ENCODE measurements at regions not wholly inside any gene's neighbourhood (a gene's known extent, or its start where the extent isn't known, plus 50 kb on each side); places are given as distances from the start of the nearest gene placed in this dataset.

- no peaks in the 10 kb centered on the region for H4K20me1 ChIP-seq (ENCODE audit: control insufficient read depth, insufficient read depth)
- no peak overlapping the region for H3K4me2 ChIP-seq (ENCODE audit: control insufficient read depth, insufficient read depth)
- H3K36me3 ChIP-seq (ENCODE audit: control insufficient read depth in 2 of 2, insufficient read depth in 2 of 2, low read length in 1 of 2), result no peaks in the 10 kb centered on the region
- 50% methylated on average over 1 of the region's 1 CpG for WGBS (ENCODE audit: insufficient coverage, insufficient replicate concordance, low lambda C conversion rate, missing lambda C conversion rate)
- no peak overlapping the region for H3K4me3 ChIP-seq
- no peaks in the 10 kb centered on the region for H3K9me3 ChIP-seq (replicated peaks; ENCODE audit: control insufficient read depth, insufficient read depth, low read length)
- no peaks in the 10 kb centered on the region for H3K79me2 ChIP-seq (ENCODE audit: control insufficient read depth, insufficient read depth, low read length)
- in situ Hi-C loops (cut with MboI) (no loop called here), intact Hi-C loops (cut with micrococcal nuclease; ENCODE audit: unreplicated experiment) (no loop called here)
- no peak overlapping the region for H2AFZ ChIP-seq (ENCODE audit: control insufficient read depth, low read depth, low read length)
- H3K27me3 ChIP-seq (replicated peaks in 1 of 2; ENCODE audit: control insufficient read depth in 2 of 2, insufficient read depth in 2 of 2, low read length in 1 of 2), result no peaks in the 10 kb centered on the region
- no peak overlapping the region for H3K27ac ChIP-seq (ENCODE audit: control insufficient read depth, insufficient read depth)
- no peak overlapping the region for H3K9ac ChIP-seq (ENCODE audit: control insufficient read depth, insufficient read depth, low read length)
- RAD21 ChIA-PET (ENCODE audit: unreplicated experiment), result no interaction called here
- POLR2A ChIA-PET, result no interaction called here
- DNase-seq (ENCODE audit: low read depth, low spot score) (no peak), ATAC-seq (no peak), FAIRE-seq (no peak)
- no TSS peak for BruUV-seq (replicated peaks)
- no peak for TF ChIP-seq CHD1 (IDR thresholded peaks at IDR 0.05; ENCODE audit: low read depth, low read length)
- CTCF ChIA-PET, result interaction anchor here (0.8 kb wide), 1 partner anchor 18 kb away, joined by 3 read pairs; no protein-coding TSS in a partner anchor
- no peaks in the 10 kb centered on the region for H3K4me1 ChIP-seq (ENCODE audit: control insufficient read depth, insufficient read depth, low read length)
- SMC1A ChIA-PET (ENCODE audit: uncharacterized antibody, unreplicated experiment), result no interaction called here
Measured at GRCh38 chr3:20776286-20776685, 590.3 kb upstream of the SGO1 start.

GRCh38 chr3:20773320-20773984 is 587.4 kb upstream of the SGO1 start:
- RAD21 ChIA-PET (ENCODE audit: unreplicated experiment), result no interaction called here
- no peak overlapping the region for H3K4me3 ChIP-seq
- H3K9ac ChIP-seq (ENCODE audit: control insufficient read depth, insufficient read depth, low read length), result no peak overlapping the region
- ATAC-seq (no peak; the same call in 2 of the 3 replicates), DNase-seq (ENCODE audit: low read depth, low spot score) (no peak), FAIRE-seq (no peak)
- H3K4me2 ChIP-seq (ENCODE audit: control insufficient read depth, insufficient read depth), result no peak overlapping the region
- no peaks in the 10 kb centered on the region for H3K4me1 ChIP-seq (ENCODE audit: control insufficient read depth, insufficient read depth, low read length)
- H3K36me3 ChIP-seq (ENCODE audit: control insufficient read depth in 2 of 2, insufficient read depth in 2 of 2, low read length in 1 of 2), result no peaks in the 10 kb centered on the region
- no peaks in the 10 kb centered on the region for H3K27me3 ChIP-seq (replicated peaks in 1 of 2; ENCODE audit: control insufficient read depth in 2 of 2, insufficient read depth in 2 of 2, low read length in 1 of 2)
- intact Hi-C loops (cut with micrococcal nuclease; ENCODE audit: unreplicated experiment), result no loop called here
- no peak overlapping the region for H3K27ac ChIP-seq (ENCODE audit: control insufficient read depth, insufficient read depth)
- POLR2A ChIA-PET, result no interaction called here
- whole genome bisulfite sequencing (ENCODE audit: insufficient coverage, insufficient replicate concordance, low lambda C conversion rate, missing lambda C conversion rate), result 59% methylated on average over 5 of the region's 5 CpGs
- no peaks in the 10 kb centered on the region for H3K9me3 ChIP-seq (replicated peaks; ENCODE audit: control insufficient read depth, insufficient read depth, low read length)
- SMC1A ChIA-PET (ENCODE audit: uncharacterized antibody, unreplicated experiment), result interaction anchor here (0.7 to 1.6 kb wide), 2 partner anchors 10 to 15 kb away, joined by 3 read pairs; no protein-coding TSS in a partner anchor
- H4K20me1 ChIP-seq (ENCODE audit: control insufficient read depth, insufficient read depth), result no peaks in the 10 kb centered on the region
- TF ChIP-seq NFXL1 (IDR thresholded peaks at IDR 0.05; ENCODE audit: borderline replicate concordance), result no peak
- TF ChIP-seq ZNF384 (IDR thresholded peaks at IDR 0.05; ENCODE audit: borderline replicate concordance, low read depth, low read length), result no peak
- CTCF ChIA-PET, result no interaction called here
- no TSS peak for BruUV-seq (replicated peaks)
- H2AFZ ChIP-seq (ENCODE audit: control insufficient read depth, low read depth, low read length), result no peak overlapping the region
- in situ Hi-C loops (cut with MboI), result no loop called here
- H3K79me2 ChIP-seq (ENCODE audit: control insufficient read depth, insufficient read depth, low read length), result no peaks in the 10 kb centered on the region
